ENCODE measurements at regions not wholly inside any gene's neighbourhood (a gene's known extent, or its start where the extent isn't known, plus 50 kb on each side); places are given as distances from the start of the nearest gene placed in this dataset.
"Not testable (repeated sequence)": the region's sequence is repeated elsewhere in the genome, so short reads cannot be mapped to it uniquely, and the experiment has no call there.

DNA sequence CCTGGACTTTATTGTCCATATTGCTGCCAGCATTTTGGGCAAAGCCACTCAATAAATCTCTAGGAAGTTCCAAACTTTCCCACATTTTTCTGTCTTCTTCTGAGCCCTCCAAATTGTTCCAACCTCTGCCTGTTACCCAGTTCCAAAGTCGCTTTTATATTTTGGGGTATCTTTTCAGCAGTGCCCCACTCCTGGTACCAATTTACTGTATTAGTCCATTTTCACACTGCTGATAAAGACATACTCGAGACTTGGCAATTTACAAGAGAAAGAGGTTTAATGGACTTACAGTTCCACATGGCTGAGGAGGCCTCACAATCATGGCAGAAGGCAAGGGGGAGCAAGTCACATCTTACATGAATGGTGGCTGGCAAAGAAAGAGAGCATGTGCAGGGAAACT lies 53.4 kb downstream of the AHSP start:
- DNase-seq, result not testable (repeated sequence)

DNA sequence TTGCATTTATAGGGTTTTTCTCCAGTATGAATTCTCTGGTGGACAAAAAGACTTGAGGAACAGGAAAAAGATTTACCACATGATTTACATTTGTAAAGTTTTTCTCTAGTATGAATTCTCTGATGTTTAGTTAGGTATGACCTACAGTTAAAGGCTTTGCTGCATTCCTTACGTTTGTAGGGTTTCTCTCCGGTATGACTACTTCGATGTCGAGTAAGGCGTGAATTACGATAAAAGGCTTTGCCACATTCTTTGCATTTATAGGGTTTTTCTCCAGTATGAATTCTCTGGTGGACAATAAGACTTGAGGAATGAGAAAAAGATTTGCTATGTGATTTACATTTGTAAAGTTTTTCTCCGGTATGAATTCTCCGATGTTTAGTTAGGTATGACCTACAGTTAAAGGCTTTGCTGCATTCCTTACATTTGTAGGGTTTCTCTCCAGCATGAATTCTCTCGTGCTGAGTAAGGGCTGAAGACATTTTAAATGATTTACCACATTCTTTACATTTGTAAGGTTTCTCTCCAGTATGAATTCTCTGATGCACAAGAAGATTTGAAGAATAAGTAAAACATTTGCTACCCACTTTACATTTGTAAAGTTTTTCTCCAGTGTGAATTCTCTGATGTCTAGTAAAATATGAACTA lies 74.2 kb downstream of the AHSP start:
- not testable (repeated sequence) for DNase-seq

DNA sequence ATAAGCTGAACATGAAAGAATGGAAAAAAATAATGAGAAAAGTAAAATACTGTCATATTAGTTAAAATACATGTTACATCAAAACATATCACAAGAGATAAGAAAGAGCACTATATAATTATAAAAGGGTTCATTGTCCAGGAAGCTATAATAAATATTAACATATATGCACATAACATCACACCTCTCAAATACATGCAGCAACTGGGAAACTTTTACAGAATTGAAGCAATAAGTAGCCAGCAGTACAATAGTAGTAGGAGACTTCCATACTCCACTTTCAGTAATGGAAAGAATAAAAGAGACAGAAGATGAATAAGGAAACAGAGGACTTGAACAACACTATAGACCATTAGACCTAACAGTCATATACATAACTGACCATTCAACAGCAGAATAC lies 90.4 kb downstream of the AHSP start:
- DNase-seq, result no peak

DNA sequence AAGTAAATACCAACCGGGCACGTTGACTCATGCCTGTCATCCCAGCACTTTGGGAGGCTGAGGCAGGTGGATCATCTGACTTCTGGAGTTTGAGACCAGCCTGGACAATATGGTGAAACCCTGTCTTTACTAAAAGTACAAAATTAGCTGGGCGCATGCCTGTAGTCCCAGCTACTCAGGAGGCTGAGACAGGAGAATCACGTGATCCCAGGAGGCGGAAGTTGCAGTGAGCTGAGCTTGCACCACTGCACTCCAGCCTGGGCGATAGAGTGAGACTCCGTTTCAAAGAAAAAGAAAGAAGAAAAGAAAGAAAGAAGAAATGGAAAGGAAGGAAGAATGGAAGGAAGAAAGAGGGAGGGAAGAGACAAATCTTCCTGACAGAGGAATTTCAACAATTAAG lies 108.7 kb downstream of the AHSP start:
- DNase-seq, result no peak

DNA sequence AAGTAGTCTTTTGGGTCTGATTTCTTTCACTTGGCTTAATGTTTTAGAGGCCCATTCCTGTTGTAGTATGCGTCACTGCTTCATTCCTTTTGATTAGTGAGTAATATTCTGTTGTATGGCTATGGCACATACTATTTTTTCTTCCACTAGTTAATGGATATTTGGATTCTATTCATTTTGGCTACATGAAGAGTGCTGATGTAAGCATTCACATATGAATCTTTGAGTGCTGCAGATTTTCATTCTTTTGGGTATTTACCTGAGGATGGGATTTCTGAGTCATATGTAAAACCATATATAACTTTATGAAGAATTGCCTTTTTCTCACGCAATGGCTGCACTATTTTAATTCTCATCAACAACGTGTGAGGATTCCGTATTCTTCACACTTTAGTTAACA lies 113.6 kb downstream of the AHSP start:
- DNase-seq, result no peak

DNA sequence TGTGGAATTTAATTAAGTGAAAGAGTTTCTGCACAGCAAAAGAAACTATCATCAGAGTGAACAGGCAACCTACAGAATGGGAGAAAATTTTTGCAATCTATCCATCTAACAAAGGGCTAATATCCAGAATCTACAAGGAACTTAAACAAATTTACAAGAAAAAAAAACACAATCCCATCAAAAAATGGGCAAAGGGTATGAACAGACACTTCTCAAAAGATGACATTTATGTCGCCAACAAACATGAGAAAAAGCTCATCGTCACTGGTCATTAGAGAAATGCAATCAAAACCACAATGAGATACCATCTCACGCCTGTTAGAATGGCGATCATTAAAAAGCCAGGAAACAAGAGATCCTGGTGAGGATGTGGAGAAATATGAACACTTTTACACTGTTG lies 128.0 kb downstream of the AHSP start:
- DNase-seq, result not testable (repeated sequence)

DNA sequence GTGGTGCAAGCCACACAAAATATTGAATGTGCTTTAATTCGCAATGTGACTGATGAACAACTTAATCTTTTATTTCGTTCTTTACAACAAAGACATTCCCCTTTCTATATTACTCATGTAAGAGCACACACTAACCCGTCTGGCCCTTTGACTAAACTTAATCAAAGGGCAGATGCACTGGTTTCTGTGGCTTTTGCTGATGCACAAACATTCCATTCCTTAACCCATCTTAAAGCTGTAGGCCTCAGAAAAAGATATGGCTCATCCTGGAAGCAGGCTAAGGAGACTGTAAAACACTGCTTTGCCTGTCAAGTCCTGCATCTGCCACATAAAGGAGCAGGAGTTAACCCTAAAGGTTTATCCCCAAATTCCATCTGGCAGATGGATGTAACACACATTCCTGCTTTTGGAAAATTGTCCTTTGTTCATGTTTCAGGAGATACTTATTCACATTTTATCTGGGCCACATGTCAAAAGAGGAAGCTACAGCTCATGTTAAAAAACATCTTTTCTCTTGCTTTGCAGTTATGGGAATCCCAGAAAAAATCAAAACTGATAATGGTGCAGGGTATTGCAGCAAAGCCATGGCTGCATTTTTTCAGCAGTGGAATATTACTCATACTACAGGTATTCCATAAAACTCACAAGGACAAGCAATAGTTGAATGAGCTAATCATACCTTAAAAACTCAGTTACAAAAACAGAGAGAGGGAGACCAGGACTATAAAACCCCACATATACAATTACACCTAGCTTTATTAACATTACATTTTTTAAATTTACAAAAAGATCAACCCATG lies 137.2 kb downstream of the AHSP start:
- DNase-seq, result no peak

DNA sequence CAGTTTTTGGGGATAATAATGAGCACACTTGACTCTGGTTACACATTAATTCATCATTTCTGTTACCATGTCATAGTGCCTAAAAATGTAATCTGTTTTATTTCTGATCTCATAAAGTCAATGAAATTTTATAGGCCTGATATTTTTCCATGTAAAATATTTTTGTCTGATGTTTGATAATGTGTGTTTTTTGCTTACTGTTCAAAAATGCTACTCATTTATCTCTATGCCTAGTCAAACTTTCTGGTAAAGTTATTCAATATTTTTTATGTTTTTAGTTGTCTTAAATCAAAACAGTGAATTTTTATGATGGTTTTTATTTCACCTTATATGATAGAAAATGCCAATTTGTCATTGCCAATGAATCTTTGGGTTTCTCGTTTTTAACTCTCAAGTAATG lies 147.0 kb downstream of the AHSP start:
- no peak for DNase-seq

DNA sequence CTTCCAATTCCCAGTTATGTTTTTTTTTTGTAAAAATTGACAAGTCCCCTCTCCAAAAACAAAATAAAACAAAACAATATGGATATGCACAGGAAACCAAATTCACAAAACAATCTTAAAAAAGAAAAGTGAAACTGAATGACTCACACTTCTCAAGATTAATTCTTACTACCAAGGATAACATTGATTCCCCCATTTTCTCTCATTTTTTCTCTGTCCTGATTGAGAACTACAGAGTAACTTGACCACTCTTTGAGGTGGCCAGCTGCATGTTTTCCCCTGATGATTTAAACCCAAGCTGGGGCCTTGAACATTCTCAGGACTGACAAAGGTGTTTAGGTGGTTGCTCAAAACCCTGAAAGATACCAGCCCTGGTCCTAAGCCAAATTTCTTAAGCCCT lies 149.0 kb downstream of the AHSP start:
- DNase-seq, result no peak

DNA sequence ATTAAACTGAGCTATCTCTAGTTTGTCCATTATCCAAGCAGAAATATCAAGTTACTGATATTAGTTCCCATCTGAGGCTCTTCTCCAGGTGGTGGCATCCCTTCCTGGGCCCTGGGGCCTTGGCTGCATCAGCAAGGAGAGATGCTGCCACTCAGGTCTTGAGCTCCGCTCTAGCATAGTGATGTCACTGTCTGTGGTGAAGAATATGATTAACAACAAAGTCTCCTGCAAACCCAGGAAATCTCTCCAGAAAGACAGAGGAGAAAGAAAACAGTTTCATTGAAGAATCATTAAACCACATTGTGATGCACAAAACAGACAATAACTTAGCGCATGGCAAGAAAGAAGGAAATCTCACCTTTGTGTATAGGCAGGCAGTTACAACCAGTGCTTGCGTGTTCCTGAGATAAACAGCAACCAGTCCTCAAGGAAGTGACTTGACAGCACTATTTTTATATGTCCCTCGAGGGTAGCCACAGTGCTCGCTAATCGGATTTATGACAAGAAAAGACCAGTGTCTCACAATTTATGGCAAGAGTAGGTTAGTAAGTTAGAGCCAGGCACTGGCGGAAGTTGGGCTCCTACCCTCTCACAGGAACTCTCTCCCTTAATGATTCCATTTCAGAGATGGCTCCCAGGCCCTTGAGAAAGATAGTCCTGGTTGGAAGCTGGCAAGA lies 151.1 kb downstream of the AHSP start:
- DNase-seq, result no peak

DNA sequence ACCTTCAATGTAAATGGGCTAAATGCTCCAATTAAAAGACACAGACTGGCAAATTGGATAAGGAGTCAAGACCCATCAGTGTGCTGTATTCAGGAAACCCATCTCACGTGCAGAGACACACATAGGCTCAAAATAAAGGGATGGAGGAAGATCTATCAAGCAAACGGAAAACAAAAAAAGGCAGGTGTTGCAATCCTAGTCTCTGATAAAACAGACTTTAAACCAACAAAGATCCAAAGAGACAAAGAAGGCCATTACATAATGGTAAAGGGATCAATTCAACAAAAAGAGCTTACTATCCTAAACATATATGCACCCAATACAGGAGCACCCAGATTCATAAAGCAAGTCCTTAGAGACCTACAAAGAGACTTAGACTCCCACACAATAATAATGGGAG lies 161.6 kb downstream of the AHSP start:
- DNase-seq, result not testable (repeated sequence)

DNA sequence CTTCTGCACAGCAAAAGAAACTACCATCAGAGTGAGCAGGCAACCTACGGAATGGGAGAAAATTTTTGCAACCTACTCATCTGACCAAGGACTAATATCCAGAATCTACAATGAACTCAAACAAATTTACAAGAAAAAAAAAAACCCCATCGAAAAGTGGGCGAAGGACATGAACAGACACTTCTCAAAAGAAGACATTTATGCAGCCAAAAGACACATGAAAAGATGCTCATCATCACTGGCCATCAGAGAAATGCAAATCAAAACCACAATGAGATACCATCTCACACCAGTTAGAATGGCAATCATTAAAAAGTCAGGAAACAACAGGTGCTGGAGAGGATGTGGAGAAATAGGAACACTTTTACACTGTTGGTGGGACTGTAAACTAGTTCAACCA lies 164.6 kb downstream of the AHSP start:
- not testable (repeated sequence) for DNase-seq

DNA sequence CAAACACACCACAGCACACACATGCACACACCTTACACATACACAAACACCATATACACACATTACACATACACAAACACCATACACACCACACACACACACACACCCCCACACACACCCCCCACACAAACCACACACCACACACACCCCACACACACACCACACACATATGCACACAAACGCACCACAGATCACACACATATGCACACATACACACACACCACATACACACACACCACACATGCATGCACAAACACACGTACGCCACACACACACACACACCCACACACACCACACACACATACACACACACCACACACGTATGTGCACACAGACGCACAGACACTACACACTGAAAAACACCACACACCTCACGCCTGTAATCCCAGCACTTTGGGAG lies 166.0 kb downstream of the AHSP start:
- no peak for DNase-seq

DNA sequence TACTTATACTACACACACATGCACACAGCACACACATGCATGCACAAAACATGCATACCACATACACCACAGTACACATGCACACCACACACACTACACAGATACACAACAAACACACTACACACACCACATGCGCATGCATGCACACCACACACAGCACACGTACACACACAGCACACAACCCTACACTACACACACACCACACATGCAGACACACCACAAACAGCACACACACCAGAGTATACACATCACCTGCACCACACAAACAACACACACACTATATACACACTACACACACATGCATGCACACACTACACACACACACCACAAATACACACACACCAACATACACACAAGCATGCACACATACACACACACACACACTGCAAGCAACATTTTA lies 166.8 kb downstream of the AHSP start:
- no peak for DNase-seq

DNA sequence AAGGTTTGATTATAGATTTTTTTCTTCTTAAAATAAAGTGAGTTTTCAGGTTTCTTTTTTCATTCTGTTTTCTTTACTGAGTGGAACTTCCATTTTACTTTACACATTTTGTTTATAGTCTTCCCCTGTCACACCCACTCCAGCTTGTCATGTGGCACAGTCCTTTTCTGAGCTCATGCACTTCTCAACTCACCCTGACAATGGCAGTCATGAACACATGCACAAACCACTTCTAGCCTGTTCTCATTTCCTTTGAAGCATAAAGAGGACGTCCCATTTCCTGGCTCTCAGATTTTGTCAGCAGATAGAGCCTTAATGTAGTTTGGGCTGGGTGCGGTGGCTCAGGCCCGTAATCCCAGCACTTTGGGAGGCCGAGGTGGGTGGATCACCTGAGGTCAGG lies 168.0 kb downstream of the AHSP start:
- peak; percentile 64 for DNase-seq

DNA sequence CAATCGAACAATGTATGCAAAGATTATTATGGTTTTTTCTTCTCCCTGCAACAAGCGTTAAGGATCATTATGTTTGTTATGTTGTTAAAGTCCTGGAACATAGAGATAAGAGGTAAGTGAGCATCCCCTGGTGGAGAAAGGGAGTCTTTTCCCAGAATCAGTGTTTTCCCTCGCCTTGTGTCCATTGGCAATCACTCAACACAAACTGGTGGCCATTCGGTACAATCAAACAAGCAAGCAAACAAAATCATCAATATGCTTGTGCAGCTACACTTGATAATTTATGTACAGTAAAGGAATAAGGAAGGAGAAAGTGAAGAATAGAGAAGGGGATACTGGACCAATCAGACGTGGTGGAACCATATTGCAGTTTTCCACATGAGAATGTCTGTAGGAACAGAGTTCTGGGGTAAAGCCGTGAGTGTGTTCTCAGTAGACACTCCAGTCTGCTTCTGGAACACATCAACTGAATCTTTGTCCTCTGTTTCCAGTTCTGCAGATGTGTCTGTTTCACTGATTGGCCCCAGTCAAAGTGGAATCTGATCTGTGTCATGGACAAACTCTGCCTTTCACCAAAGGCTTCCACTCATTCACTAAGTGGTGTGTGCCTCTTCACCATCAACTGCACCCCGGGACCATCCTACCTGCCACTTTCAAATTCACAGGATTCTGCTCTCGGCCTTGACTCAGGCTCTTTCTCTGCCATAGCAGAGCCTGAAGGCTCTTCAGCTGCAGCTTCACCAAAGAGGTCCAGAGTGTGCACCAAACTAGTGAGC lies 169.5 kb downstream of the AHSP start:
- no peak for DNase-seq

DNA sequence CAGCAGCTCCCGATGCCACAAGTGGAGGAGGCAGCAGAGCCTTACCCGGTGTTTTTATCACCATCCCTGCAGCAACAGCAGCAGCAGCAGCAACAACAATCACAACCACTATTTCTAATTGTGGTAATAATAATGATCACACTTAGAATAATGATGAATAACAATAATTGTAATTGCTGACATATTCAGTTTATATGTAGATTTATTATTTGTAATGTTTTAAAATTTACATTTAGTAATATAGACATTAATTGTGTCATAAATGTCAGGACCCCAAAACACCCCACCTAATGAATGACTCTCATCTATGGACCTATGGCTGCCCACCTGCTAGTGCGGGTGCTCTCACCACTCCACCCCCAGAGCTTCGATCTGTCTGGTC lies 170.0 kb downstream of the AHSP start:
- DNase-seq, result no peak

DNA sequence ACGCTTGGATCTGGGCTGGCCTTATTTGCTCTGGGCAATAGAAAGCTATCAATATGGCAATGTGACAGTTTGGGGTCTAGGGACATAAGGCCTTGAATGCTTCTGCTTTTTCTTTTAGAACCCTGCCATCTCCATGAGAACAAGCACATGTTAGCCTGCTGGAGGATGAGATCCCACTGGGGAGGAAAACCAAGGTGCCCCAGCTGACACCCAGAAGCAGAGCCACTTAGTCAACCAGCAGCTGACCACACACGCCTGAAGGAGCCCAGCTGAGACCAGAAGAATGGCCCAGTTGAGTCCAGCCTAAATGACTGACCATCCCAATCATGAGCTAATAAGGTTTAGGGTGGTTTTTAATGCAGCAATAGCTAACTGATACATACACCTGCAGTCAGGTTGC lies 171.2 kb downstream of the AHSP start:
- DNase-seq, result no peak

DNA sequence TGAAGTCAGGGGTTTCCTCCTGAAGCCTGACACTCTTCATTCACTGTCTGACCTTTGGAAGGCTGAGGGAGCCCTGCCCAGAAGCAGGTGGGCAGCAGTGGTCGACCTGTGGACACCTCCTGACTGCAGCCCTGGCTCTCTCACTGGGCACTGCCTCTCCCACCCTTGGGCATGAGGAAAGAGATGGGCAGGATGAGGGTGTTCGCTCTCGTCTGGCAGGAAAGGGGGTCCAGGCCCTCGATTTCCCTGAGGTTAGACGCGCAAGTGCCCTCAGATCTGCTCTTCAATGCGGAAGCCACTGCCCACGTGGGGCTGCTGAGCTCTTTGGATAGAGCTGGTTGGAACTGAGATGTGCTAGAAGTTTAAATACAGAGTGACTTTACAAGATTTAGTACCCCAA lies 171.9 kb downstream of the AHSP start:
- DNase-seq, result no peak

DNA sequence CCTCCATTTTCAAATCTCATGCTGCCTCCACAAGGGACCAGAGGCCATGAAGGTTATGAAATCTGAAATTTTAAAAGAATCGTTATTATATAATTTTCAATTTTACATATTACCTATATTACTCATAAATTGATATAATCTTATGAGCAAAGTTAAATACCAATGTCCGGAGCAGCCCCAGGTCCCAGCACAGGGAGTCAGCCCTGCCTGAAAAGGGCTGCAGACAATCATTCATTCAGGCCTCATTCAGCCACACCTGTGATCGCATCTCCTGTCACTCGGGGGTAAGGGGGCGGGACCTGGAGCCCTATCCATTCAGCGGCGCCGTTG lies 172.5 kb downstream of the AHSP start:
- DNase-seq, result no peak

DNA sequence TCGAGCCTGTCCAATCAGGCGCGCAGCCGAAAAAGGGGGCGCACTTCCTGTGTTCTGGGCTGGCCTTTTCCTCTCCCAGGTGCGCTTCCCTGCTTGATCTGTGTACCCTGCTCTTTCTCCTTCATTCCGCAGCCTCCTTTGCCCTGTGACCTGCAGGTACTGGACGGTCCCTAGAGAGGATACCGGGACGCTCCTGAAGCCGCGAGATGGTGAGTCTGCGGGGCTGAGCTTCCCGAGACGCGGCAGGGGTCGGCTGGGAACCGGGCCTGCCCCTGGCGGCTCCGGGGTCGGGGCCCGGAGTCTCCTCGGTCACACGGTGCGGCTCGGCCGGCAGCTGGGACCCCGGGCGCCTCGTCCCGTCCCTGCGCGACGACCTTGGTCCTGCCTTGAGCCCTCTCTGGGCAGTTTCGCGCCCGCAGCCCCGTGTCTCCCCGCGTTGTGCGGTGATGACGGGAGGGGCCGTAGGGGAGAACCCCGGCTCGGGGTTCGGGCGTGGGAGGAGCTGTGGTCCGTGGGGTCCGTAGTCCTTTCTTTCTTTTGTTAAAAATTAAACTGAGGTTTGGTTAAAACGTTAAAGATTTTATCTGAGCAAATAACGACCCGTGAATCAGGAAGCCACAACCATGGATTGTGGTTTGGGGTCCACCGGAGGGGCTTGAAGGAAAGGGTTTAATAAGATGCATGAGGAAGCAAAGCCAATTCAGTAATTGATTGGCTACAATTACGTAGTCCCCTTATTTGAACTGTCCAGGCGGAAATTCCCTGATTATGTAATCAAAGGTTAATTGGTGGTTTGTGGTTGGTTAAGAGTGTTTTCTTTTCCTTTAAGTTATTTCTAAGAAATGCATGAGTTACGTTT lies 172.8 kb upstream of the ZNF267 start:
- peak; percentile 83 for DNase-seq

DNA sequence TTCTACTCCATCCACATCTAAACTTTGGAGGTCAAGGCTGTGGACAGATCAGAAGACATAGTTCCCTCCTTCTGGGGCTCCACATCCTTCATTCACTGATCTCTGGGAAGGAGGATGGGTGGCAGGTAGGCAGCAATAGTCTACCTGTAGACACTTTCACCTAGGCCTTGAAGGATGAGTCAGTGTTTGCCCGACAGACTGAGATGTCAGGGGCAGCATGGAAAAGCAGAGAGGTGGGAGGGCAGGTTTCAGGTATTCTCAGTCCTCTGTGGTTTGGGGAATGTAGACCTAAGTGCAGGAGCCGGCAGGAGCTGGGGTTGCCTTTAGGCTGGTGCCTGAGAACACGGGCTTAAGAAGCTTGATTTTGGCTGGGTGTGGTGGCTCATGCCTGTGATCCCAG lies 171.9 kb upstream of the ZNF267 start:
- no peak for DNase-seq

DNA sequence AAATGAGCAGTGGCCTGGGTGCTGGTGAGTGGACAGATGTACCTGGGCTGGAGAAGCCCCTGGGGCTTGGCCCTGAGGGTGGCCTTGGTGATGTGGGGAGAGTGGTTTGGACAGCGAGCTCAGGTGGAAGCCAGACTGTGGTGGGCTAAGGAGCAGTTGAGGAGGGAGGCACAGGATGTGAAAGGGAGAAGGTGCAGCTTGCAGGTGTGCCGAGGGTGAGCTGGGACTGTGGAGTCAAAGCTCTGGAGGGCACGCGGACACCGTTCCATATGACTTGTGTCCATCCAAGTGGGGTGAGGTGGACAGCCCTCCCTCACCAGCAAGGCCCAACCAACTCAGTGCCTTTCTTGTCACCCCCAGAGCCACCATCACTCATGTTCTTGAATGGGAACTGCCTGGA lies 170.8 kb upstream of the ZNF267 start:
- no peak for DNase-seq

Data from activated CD4-positive, alpha-beta T cell treated with anti-CD3 and anti-CD28 coated beads, Interleukin-10, Interleukin-2, amounts not matched to agents 100 ng/mL and 50 ng/mL, durations not matched to agents 16 hours and 8 hours (primary cell).